ENCODE measurements at regions not wholly inside any gene's neighbourhood (a gene's known extent, or its start where the extent isn't known, plus 50 kb on each side); places are given as distances from the start of the nearest gene placed in this dataset.

DNA sequence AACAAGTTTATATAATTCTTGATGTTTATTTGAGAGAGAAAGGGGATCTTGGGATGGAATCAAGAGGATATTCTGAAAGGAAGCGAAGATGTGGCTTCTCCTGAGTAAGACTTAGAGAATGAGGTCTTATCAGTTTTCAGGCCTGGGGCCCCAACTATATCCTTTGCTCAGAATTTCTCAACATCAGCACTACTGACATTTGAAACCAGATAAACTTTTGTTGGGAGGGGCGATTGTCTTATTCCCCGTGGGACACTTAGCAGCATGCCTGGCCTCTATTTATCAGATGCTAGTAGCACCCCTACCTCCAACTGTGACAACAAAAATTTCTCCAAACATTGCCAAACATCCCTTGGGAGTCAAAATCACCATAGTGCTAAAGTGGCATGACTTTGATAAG, 567.7 kb downstream of the MAT2B start:
- 80% methylated on average over 1 to 3 of the region's 3 CpGs for WGBS, 2 experiments (ENCODE audit: insufficient coverage in 1 of 2, insufficient read length in 1 of 2)
- no peak for DNase-seq
- Histone ChIP-seq H3K27ac (ENCODE audit: low read depth, low read length) (no peak overlapping the region), H3K4me3 (ENCODE audit: low read length) (no peak overlapping the region), H3K36me3 (ENCODE audit: control insufficient read depth, insufficient read depth, low read length) (no peaks in the 10 kb centered on the region), H3K9ac (ENCODE audit: extremely low read depth, low read length, poor library complexity, severe bottlenecking) (no peak overlapping the region), H3K4me1 (ENCODE audit: control insufficient read depth, insufficient read depth, low read length) (peaks cover 3% of the 10 kb centered on the region), H3K27me3 (ENCODE audit: control insufficient read depth, insufficient read depth, low read length, poor library complexity, severe bottlenecking) (no peaks in the 10 kb centered on the region), H3K9me3 (ENCODE audit: control insufficient read depth, low read length) (no peaks in the 10 kb centered on the region)
- no peak overlapping the region for H3K4me3 Mint-ChIP-seq
- peaks cover 5% of the 10 kb centered on the region for H3K9me3 Mint-ChIP-seq
- H3K27me3 Mint-ChIP-seq (ENCODE audit: insufficient read depth), result no peaks in the 10 kb centered on the region
- H3K36me3 Mint-ChIP-seq (ENCODE audit: low read depth), result no peaks in the 10 kb centered on the region
- H3K4me1 Mint-ChIP-seq, result peaks cover 9% of the 10 kb centered on the region
- no peak for TF ChIP-seq CTCF (conservative IDR thresholded peaks at IDR 0.05)
- H3K27ac Mint-ChIP-seq, result no peak overlapping the region

DNA sequence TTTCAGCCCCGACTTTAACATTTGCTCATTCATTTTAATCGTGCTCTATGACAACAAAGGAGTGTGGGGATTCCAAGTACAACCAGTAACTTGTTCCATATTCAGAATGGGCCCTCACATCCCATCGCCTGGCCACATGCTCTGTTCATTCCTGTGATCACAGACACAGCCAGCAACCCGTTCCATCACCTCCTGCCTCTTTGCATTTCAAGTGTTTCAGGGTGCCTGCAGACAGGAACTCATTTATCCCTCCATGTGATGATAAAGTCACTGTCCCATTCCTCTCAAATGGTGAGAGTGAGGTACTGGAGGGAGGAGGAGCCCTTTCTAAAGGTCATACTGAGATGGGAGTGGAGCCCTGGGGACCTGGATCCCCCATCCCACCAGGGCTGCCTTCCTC, 571.1 kb downstream of the MAT2B start:
- Mint-ChIP-seq H3K27ac (no peak overlapping the region), H3K27me3 (ENCODE audit: insufficient read depth) (no peaks in the 10 kb centered on the region), H3K4me1 (peaks cover 14% of the 10 kb centered on the region), H3K4me3 (no peak overlapping the region), H3K36me3 (ENCODE audit: low read depth) (no peaks in the 10 kb centered on the region), H3K9me3 (peaks cover 2% of the 10 kb centered on the region)
- Histone ChIP-seq H3K4me3 (ENCODE audit: low read length) (no peak overlapping the region), H3K9ac (ENCODE audit: extremely low read depth, low read length, poor library complexity, severe bottlenecking) (no peak overlapping the region), H3K27ac (ENCODE audit: low read depth, low read length) (no peak overlapping the region), H3K36me3 (ENCODE audit: control insufficient read depth, insufficient read depth, low read length) (no peaks in the 10 kb centered on the region), H3K4me1 (ENCODE audit: control insufficient read depth, insufficient read depth, low read length) (peaks cover 8% of the 10 kb centered on the region), H3K9me3 (ENCODE audit: control insufficient read depth, low read length) (no peaks in the 10 kb centered on the region), H3K27me3 (ENCODE audit: control insufficient read depth, insufficient read depth, low read length, poor library complexity, severe bottlenecking) (no peaks in the 10 kb centered on the region)
- no peak for DNase-seq
- TF ChIP-seq CTCF (conservative IDR thresholded peaks at IDR 0.05), result no peak
- 86 to 94% methylated on average over 4 of the region's 4 CpGs for WGBS, 2 experiments (ENCODE audit: insufficient coverage in 1 of 2, insufficient read length in 1 of 2)

DNA sequence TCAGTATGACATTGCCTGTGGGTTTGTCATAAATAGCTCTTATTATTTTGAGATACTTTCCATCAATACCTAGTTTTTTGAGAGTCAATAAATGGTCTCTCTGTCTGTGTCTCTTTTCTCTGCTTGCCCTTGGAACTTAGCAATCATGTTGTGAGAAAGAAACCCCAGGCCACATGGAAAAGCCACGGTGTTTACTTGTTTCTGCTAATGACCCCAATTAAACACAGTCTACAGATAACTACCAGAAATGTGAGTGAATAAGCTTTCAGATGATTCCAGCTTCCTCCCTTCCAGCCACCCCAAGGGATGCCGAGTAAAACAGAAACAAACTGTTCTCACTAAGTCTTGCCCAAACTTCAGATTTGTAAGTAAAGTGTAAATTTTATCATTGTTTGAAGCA, 584.9 kb downstream of the MAT2B start:
- WGBS, 2 experiments (ENCODE audit: insufficient coverage in 1 of 2, insufficient read length in 1 of 2), result 80 to 85% methylated on average over 1 of the region's 2 CpGs
- no peak overlapping the region for H3K4me3 Mint-ChIP-seq
- no peak for TF ChIP-seq CTCF (conservative IDR thresholded peaks at IDR 0.05)

More for the DNA sequence above, 584.9 kb downstream of the MAT2B start:
- H3K27ac Mint-ChIP-seq, result no peak overlapping the region
- no peaks in the 10 kb centered on the region for H3K27me3 Mint-ChIP-seq (ENCODE audit: insufficient read depth)
- H3K36me3 Mint-ChIP-seq (ENCODE audit: low read depth), result no peaks in the 10 kb centered on the region
- Histone ChIP-seq H3K9ac (ENCODE audit: extremely low read depth, low read length, poor library complexity, severe bottlenecking) (no peak overlapping the region), H3K4me1 (ENCODE audit: control insufficient read depth, insufficient read depth, low read length) (no peaks in the 10 kb centered on the region), H3K4me3 (ENCODE audit: low read length) (no peak overlapping the region), H3K36me3 (ENCODE audit: control insufficient read depth, insufficient read depth, low read length) (no peaks in the 10 kb centered on the region), H3K9me3 (ENCODE audit: control insufficient read depth, low read length) (no peaks in the 10 kb centered on the region), H3K27me3 (ENCODE audit: control insufficient read depth, insufficient read depth, low read length, poor library complexity, severe bottlenecking) (no peaks in the 10 kb centered on the region), H3K27ac (ENCODE audit: low read depth, low read length) (no peak overlapping the region)
- no peaks in the 10 kb centered on the region for H3K4me1 Mint-ChIP-seq
- no peak for DNase-seq
- H3K9me3 Mint-ChIP-seq, result no peaks in the 10 kb centered on the region

Data from endodermal cell (in vitro differentiated cells).